ENCODE measurements at regions not wholly inside any gene's neighbourhood (a gene's known extent, or its start where the extent isn't known, plus 50 kb on each side); places are given as distances from the start of the nearest gene placed in this dataset.

DNA sequence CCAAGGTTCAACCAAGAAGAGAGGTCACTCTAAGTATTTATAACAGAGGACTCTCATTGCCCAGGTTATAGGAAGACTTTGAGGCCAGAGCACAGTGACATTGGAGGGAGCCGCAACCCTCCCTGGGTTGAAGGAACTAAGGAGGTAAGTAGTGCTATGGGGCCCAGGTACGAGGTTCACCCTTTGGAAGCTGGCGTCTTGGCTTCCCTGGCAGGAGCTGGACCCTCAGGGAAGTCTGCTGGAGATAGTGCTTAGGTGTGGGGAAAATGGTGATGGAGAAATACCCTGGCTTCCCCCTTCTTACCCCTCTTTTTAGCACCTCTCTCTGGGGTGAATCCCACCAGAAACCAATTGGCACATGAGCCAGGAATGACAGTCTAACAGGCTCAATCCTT is 317.9 kb upstream of the ZNF32 start:
- Mint-ChIP-seq H3K9me3 (no peaks in the 10 kb centered on the region), H3K27ac (no peak overlapping the region), H3K4me3 (no peak overlapping the region), H3K27me3 (peaks cover 22% of the 10 kb centered on the region), H3K36me3 (ENCODE audit: low read depth) (no peaks in the 10 kb centered on the region), H3K4me1 (peaks cover 7% of the 10 kb centered on the region)
- no peak for DNase-seq
- TF ChIP-seq, protein P1, sequence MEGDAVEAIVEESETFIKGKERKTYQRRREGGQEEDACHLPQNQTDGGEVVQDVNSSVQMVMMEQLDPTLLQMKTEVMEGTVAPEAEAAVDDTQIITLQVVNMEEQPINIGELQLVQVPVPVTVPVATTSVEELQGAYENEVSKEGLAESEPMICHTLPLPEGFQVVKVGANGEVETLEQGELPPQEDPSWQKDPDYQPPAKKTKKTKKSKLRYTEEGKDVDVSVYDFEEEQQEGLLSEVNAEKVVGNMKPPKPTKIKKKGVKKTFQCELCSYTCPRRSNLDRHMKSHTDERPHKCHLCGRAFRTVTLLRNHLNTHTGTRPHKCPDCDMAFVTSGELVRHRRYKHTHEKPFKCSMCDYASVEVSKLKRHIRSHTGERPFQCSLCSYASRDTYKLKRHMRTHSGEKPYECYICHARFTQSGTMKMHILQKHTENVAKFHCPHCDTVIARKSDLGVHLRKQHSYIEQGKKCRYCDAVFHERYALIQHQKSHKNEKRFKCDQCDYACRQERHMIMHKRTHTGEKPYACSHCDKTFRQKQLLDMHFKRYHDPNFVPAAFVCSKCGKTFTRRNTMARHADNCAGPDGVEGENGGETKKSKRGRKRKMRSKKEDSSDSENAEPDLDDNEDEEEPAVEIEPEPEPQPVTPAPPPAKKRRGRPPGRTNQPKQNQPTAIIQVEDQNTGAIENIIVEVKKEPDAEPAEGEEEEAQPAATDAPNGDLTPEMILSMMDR (IDR thresholded peaks at IDR 0.05): no peak
- no peak for ATAC-seq (ENCODE audit: low read depth)
- POLR2A ChIA-PET: no interaction called here
- CTCF ChIA-PET: no interaction called here
- intact Hi-C loops (cut with micrococcal nuclease): no loop called here

DNA sequence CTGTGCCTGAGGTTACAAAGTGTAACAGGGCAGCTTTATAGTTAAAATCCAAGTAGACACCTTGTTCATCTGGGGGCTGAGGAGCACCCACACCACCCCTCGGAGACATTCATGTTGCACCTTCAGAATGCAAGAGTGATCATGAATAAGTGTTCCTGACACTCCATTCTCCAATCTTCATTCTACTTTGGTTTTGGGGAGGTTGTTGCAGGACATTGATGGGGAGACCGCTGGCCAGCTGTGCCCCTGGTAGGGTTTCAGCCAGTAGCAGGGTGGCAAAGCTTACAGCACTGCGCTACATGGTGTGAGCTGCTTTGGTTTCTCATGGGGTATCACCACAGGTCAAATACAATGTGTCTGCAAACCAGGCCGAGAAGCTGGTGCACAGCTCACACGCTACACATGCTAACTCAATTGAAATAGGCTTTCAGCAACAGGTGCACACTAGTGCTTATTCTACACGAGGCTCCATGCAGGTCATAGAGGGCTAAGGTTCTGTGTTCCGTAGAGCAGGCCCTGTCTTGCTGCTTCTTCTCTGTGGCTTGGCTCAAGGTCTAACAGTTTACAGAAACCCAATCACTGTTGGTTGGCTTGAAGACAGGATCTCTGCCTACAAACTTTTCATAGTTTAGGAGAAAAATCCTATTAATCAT is 317.4 kb upstream of the ZNF32 start:
- no peak overlapping the region for H3K4me3 Mint-ChIP-seq
- no peak for ATAC-seq (ENCODE audit: low read depth)
- ChIA-PET POLR2A (no interaction called here), CTCF (no interaction called here)
- no peak overlapping the region for H3K27ac Mint-ChIP-seq
- no peaks in the 10 kb centered on the region for H3K36me3 Mint-ChIP-seq (ENCODE audit: low read depth)
- intact Hi-C loops (cut with micrococcal nuclease): no loop called here
- TF ChIP-seq, protein P1 (IDR thresholded peaks at IDR 0.05): no peak
- DNase-seq: no peak
- H3K4me1 Mint-ChIP-seq: peaks cover 7% of the 10 kb centered on the region
- H3K9me3 Mint-ChIP-seq: no peaks in the 10 kb centered on the region
- peaks cover 22% of the 10 kb centered on the region for H3K27me3 Mint-ChIP-seq

DNA sequence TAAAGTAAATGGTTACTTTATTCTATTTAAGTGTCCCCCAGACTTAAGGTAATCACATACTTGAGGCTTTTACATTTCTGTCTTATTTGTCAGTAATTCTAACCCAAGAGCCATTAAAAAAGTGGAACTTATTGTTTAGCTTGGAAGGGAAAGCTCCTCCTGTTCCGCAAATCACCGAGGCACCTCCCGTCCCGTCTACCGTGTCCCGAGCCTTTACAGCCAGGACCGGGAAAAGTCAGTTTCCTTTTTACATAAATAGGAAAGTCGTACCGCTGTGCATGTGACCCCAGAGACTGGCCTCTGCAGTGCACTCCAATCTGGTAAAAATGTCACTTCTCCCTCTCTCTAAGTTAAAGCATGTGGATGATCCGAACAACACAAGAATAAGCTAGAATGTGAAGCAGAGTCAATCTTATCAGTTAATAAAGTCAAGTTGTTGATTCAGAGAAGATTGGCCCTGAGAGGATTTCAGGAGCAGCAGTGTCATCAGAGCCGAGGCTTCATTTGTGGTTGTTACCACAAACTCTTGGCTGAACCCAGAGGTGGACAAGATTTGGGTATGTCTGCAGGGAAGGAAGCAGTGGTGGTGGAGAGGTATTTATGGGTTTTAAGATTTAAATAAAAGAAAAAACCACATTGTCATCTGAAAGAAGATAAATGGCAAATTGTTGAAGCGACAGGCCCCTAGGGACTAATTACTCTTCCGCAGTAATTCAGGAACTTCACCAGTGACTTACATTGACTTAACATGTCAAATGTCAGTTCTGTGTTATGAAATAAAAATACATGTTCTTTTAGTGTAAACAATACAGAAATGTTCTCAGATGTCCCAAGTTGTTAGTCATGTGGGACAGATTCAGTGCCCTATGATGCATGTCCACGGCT is 316.6 kb upstream of the ZNF32 start:
- H3K4me3 Mint-ChIP-seq: no peak overlapping the region
- ChIA-PET CTCF (no interaction called here), POLR2A (no interaction called here)
- no peak for DNase-seq
- peaks cover 7% of the 10 kb centered on the region for H3K4me1 Mint-ChIP-seq
- H3K36me3 Mint-ChIP-seq (ENCODE audit: low read depth): no peaks in the 10 kb centered on the region
- no peaks in the 10 kb centered on the region for H3K9me3 Mint-ChIP-seq
- H3K27me3 Mint-ChIP-seq: peaks cover 22% of the 10 kb centered on the region
- intact Hi-C loops (cut with micrococcal nuclease): no loop called here
- TF ChIP-seq, protein P1 (IDR thresholded peaks at IDR 0.05): no peak
- H3K27ac Mint-ChIP-seq: no peak overlapping the region
- no peak for ATAC-seq (ENCODE audit: low read depth)

DNA sequence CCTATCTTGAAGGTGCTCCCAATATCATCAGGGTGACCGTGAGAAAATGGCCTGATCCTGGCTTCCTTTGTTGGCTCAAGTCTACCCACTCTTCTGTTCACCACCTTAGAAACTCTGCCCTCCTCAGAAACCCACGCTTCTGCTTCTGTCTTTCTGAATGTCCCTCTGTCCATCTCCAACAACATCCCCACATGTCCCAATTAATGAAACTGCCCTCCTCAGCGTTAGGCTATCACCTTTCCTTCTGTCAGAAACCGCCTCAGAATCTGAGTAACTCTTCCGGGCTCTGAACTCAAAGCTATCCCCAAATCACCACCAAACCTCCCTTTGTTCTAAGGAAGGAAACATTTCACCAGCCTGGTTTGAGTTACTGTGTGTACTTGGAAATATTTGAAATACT is 315.8 kb upstream of the ZNF32 start:
- H3K4me3 Mint-ChIP-seq: no peak overlapping the region
- POLR2A ChIA-PET: no interaction called here
- H3K9me3 Mint-ChIP-seq: no peaks in the 10 kb centered on the region
- H3K27me3 Mint-ChIP-seq: peaks cover 22% of the 10 kb centered on the region
- TF ChIP-seq, protein P1 (IDR thresholded peaks at IDR 0.05): no peak
- intact Hi-C loops (cut with micrococcal nuclease): no loop called here
- DNase-seq (no peak), ATAC-seq (ENCODE audit: low read depth) (no peak)
- CTCF ChIA-PET: no interaction called here
- H3K27ac Mint-ChIP-seq: no peak overlapping the region
- peaks cover 7% of the 10 kb centered on the region for H3K4me1 Mint-ChIP-seq
- no peaks in the 10 kb centered on the region for H3K36me3 Mint-ChIP-seq (ENCODE audit: low read depth)

DNA sequence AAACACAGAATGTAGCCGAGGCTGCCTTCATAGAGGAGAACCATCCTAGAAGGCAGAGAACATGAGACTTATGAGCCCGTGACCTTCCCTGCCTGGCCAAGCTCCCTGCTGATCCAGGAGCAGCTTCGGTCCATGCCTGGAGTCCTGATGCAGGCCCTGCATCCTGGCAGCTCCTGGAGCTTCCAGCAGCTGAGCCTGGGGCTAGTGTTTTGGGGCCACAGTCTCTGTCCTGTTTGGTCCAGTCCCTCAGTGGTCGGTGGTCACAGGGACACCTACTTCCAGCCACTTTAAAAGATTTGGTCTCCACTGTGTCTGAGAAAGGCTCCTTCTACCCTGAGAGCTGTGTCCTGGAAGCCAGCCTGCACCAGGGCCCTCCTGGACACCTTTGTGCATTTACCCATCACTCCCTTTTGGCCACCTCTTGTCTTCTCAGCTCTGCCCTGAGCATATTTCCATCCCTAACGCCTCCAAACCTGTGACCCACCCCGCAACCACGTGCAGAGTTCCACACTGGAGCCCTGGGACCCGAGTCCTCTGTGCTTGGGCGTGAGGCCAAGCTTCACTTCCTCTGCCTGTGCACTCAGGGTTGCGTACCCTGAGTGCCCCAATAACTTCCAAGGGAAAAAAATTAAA is 315.2 kb upstream of the ZNF32 start:
- no peak overlapping the region for H3K4me3 Mint-ChIP-seq
- peaks cover 17% of the 10 kb centered on the region for H3K27me3 Mint-ChIP-seq
- intact Hi-C loops (cut with micrococcal nuclease): no loop called here
- no peak overlapping the region for H3K27ac Mint-ChIP-seq
- H3K36me3 Mint-ChIP-seq (ENCODE audit: low read depth): no peaks in the 10 kb centered on the region
- DNase-seq (no peak), ATAC-seq (ENCODE audit: low read depth) (no peak)
- peaks cover 7% of the 10 kb centered on the region for H3K4me1 Mint-ChIP-seq
- CTCF ChIA-PET: no interaction called here
- no peaks in the 10 kb centered on the region for H3K9me3 Mint-ChIP-seq
- TF ChIP-seq, protein P1 (IDR thresholded peaks at IDR 0.05): no peak
- POLR2A ChIA-PET: no interaction called here
